Heart left ventricle (tissue), 16 donors: ENCODE measurements at regions not wholly inside any gene's neighbourhood (a gene's known extent, or its start where the extent isn't known, plus 50 kb on each side); places are given as distances from the start of the nearest gene placed in this dataset.

Source experiments
- ATAC-seq, 4 donors: fragments of 200-7000 bp; cut with Tn5 transposase; one replicate each; pipeline ENCODE4 v1.9.1; 2020 to 2022; ENCODE audit warnings: moderate library complexity in 4 of 4, mild to moderate bottlenecking in 3 of 4, moderate number of reproducible peaks in 1 of 4
- DNase-seq, 5 donors: peaks; one replicate each; pipeline ENCODE4 v3.0.0-alpha.2; 2020
- H3K27ac ChIP-seq, 12 donors: fragments of 200-600 bp; sonication (generic) in 4 of 12; one replicate each; pipeline versions ENCODE4 v1.5.0 to v1.8.0; 2016 to 2022; ENCODE audit warnings: mild to moderate bottlenecking in 2 of 12
- H3K27me3 ChIP-seq, 9 donors: fragments of 200-600 bp; sonication (generic) in 2 of 9; one replicate each; pipeline versions ENCODE4 v1.5.1 to v1.8.0; 2016 to 2022; ENCODE audit warnings: mild to moderate bottlenecking in 3 of 9
- H3K36me3 ChIP-seq, 9 donors: fragments of 200-600 bp; sonication (generic) in 2 of 9; one replicate each; pipeline versions ENCODE4 v1.5.0 to v1.8.0; 2018 to 2022; ENCODE audit warnings: mild to moderate bottlenecking in 2 of 9
- H3K4me1 ChIP-seq, 12 donors: fragments of 200-600 bp; sonication (generic) in 4 of 12; one replicate each; pipeline versions ENCODE4 v1.5.0 to v1.8.0; 2016 to 2022; ENCODE audit warnings: mild to moderate bottlenecking in 3 of 12
- H3K4me3 ChIP-seq, 12 donors: fragments of 200-600 bp; sonication (generic) in 4 of 12; one replicate each; pipeline versions ENCODE4 v1.5.0 to v1.8.0; 2017 to 2022; ENCODE audit warnings: mild to moderate bottlenecking in 9 of 12, moderate library complexity in 4 of 12
- H3K9me3 ChIP-seq, 12 donors: fragments of 200-600 bp; sonication (generic) in 4 of 12; one replicate each; pipeline versions ENCODE4 v1.5.0 to v1.8.0; 2016 to 2022; ENCODE audit warnings: mild to moderate bottlenecking in 1 of 12
- POLR2A ChIP-seq, 2 donors: fragments of 450-650 bp; IDR thresholded peaks; one replicate each; pipeline ENCODE4 v1.6.1; 2017; ENCODE audit warnings: antibody characterized with exemption in 2 of 2, mild to moderate bottlenecking in 2 of 2, moderate library complexity in 2 of 2
- WGBS, 4 donors: extraction: QIAGEN DNeasy Blood & Tissue Kit in 2 of 4; methylation state at CpG; one replicate each; pipeline versions ENCODE4 v1.1.5 to v1.1.7; 2013 to 2018; 5-methylcytosine and 5-hydroxymethylcytosine counted together
- intact Hi-C, 10 donors: fragments of 100-400 bp; cut with DNase I; formaldehyde crosslinking; loops; one replicate each; pipeline versions ENCODE4 v1.11.1 to v1.14.2; 2022
- TF ChIP-seq, protein P1 (sequence below), 12 donors: fragments of 200-600 bp; sonication (generic) in 4 of 12; IDR thresholded peaks; one replicate each; pipeline versions ENCODE4 v1.5.0 to v1.8.0; 2018 to 2022; ENCODE audit warnings: antibody characterized with exemption in 12 of 12, mild to moderate bottlenecking in 5 of 12
- donor health status: ischemic (EF 13 %, LVEDD 7.1; RV severe dilation, severe dysfunction).
- donor health status: healthy with polysubstance abuse.
- donor health status: DM: no; HTN: yes; CAD: no.
- donor health status: DM: no; HTN: no; CAD: no.
- donor health status: ischemic (EF 25% LVEDD 6.9; RV normal size, moderate dysfunction).
- donor health status: ischemic (EF 25% LVEDD 5.7; RV mildly dilated, moderate dysfunction).
- donor health status: healthy.
- donor health status: DM: yes; HTN: yes; CAD: no.
- donor health status: ischemic (EF 35%, LVEDD 5.7; RV mildly dilated, moderate dysfunction).
- donor health status: nonischemic (EF 11% LVEDD 7.7; RV severe dilation, severe dysfunction).
- donor health status: DM: yes; HTN: yes; CAD: no.
- donor health status: PGD.
- donor health status: ischemic (EF 29% LVEDD 5.4; RV normal size, mild dysfunction).
- donor health status: nonischemic (EF 23%, LVEDD 6.1; RV moderate dilation, normal function).

GRCh38 chr1:190599670-190600069, 122.0 kb upstream of the BRINP3 start:
- intact Hi-C loops, result no loop called here
- Histone ChIP-seq H3K27ac (no peak overlapping the region), H3K4me1 (no peaks in the 10 kb centered on the region), H3K36me3 (no peaks in the 10 kb centered on the region), H3K9me3 (no peaks in the 10 kb centered on the region), H3K4me3 (no peak overlapping the region), H3K27me3 (no peaks in the 10 kb centered on the region)
- no peak for TF ChIP-seq POLR2A (IDR thresholded peaks at IDR 0.05)
- TF ChIP-seq, protein P1, sequence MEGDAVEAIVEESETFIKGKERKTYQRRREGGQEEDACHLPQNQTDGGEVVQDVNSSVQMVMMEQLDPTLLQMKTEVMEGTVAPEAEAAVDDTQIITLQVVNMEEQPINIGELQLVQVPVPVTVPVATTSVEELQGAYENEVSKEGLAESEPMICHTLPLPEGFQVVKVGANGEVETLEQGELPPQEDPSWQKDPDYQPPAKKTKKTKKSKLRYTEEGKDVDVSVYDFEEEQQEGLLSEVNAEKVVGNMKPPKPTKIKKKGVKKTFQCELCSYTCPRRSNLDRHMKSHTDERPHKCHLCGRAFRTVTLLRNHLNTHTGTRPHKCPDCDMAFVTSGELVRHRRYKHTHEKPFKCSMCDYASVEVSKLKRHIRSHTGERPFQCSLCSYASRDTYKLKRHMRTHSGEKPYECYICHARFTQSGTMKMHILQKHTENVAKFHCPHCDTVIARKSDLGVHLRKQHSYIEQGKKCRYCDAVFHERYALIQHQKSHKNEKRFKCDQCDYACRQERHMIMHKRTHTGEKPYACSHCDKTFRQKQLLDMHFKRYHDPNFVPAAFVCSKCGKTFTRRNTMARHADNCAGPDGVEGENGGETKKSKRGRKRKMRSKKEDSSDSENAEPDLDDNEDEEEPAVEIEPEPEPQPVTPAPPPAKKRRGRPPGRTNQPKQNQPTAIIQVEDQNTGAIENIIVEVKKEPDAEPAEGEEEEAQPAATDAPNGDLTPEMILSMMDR (IDR thresholded peaks at IDR 0.05), result no peak
- ATAC-seq (no peak), DNase-seq (no peak)

DNA sequence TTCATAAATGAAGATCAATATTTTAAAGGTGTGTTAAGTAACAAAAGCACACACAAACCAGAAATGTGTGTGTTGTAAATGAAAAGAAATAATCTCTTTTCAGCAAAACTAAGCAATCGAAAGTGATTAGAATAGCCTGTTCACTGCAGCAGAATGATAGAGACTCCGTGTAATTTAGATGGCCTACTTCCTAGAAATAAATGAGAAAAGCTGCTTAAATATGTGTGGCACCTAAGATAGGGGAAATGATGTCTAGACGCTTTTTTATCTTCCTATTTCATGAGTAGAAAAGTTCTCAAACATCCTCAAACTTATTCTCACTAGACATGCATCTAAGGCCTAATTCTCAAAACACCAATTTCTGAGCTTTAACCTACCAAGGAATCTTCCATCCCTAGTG, 124.7 kb upstream of the BRINP3 start:
- no peak for ATAC-seq
- Histone ChIP-seq H3K36me3 (no peaks in the 10 kb centered on the region), H3K27ac (no peak overlapping the region), H3K4me1 (no peaks in the 10 kb centered on the region), H3K4me3 (no peak overlapping the region), H3K27me3 (no peaks in the 10 kb centered on the region), H3K9me3 (no peaks in the 10 kb centered on the region)
- TF ChIP-seq POLR2A (IDR thresholded peaks at IDR 0.05), result no peak
- TF ChIP-seq, protein P1 (IDR thresholded peaks at IDR 0.05), result no peak
- 51 to 72% (median 54%) methylated on average over 3 of the region's 3 CpGs for WGBS, 4 donors
- intact Hi-C loops, result no loop called here
- no peak for DNase-seq

- WGBS, 4 donors, result 61 to 75% (median 66%) methylated on average over 6 of the region's 6 CpGs
- Histone ChIP-seq H3K9me3 (no peaks in the 10 kb centered on the region), H3K36me3 (no peaks in the 10 kb centered on the region), H3K27me3 (no peaks in the 10 kb centered on the region), H3K27ac (no peak overlapping the region), H3K4me3 (no peak overlapping the region), H3K4me1 (no peaks in the 10 kb centered on the region)
- no peak for TF ChIP-seq POLR2A (IDR thresholded peaks at IDR 0.05)
- TF ChIP-seq, protein P1 (IDR thresholded peaks at IDR 0.05), result no peak
- intact Hi-C loops, result no loop called here
- no peak for ATAC-seq
- no peak for DNase-seq
These were observed 130.6 kb upstream of the BRINP3 start for GRCh38 chr1:190608282-190608681.

DNA sequence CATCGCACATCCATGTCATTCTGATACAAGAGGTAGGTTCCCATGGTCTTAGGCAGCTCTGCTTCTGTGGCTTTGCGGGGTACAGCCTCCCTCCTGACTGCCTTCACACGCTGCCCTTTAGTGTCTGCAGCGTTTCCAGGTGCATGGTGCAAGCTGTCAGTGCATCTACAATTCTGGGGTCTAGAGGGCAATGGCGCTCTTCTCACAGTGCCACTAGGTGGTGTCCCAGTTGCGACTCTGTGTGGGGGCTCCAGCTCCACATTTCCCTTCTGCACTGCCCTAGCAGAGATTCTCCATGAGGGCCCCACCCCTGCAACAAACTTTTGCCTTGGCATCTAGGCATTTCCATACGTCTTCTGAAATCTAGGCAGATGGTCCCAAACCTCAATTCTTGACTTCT, 138.2 kb upstream of the BRINP3 start:
- WGBS, 4 donors, result 85 to 93% (median 89%) methylated on average over 7 of the region's 7 CpGs
- TF ChIP-seq, protein P1 (IDR thresholded peaks at IDR 0.05), result no peak
- TF ChIP-seq POLR2A (IDR thresholded peaks at IDR 0.05), result no peak
- Histone ChIP-seq H3K4me3 (no peak overlapping the region), H3K27me3 (no peaks in the 10 kb centered on the region), H3K36me3 (no peaks in the 10 kb centered on the region), H3K4me1 (no peaks in the 10 kb centered on the region), H3K9me3 (peaks cover 0 to 6% (median 0%) of the 10 kb centered on the region in 12 donors), H3K27ac (no peak overlapping the region)
- ATAC-seq, result no peak
- intact Hi-C loops, result no loop called here
- DNase-seq, result no peak
